Neural crest cell (in vitro differentiated cells): ENCODE measurements at regions not wholly inside any gene's neighbourhood (a gene's known extent, or its start where the extent isn't known, plus 50 kb on each side); places are given as distances from the start of the nearest gene placed in this dataset.

Source experiments
- DNase-seq: peaks from one replicate; pipeline ENCODE4 v3.0.0; 2021; ENCODE audit warnings: low read depth, mixed read lengths, low spot score
- H3K27ac Mint-ChIP-seq: one replicate; pipeline ENCODE4 v1.8.0; 2021; ENCODE audit warnings: mild to moderate bottlenecking, mixed read lengths; ENCODE audit not compliant: unreplicated experiment
- H3K27me3 Mint-ChIP-seq: 2 replicates; pipeline ENCODE4 v1.8.0; 2021; ENCODE audit warnings: low read depth, mild to moderate bottlenecking, mixed read lengths
- H3K36me3 Mint-ChIP-seq: 2 replicates; pipeline ENCODE4 v1.8.0; 2021; ENCODE audit warnings: low read depth, mild to moderate bottlenecking, mixed read lengths
- H3K4me1 Mint-ChIP-seq: 2 replicates; pipeline ENCODE4 v1.8.0; 2021; ENCODE audit warnings: mixed read lengths
- H3K4me3 Mint-ChIP-seq: one replicate; pipeline ENCODE4 v1.8.0; 2021; ENCODE audit warnings: mild to moderate bottlenecking, mixed read lengths
- H3K9me3 Mint-ChIP-seq: 2 replicates; pipeline ENCODE4 v1.8.0; 2021; ENCODE audit warnings: mixed read lengths
- TF ChIP-seq, protein P1 (sequence below): fragments of 200-600 bp; sonication (generic); conservative IDR thresholded peaks from 2 replicates; pipeline ENCODE4 v1.5.0; 2021; ENCODE audit warnings: antibody characterized with exemption, mild to moderate bottlenecking

DNA sequence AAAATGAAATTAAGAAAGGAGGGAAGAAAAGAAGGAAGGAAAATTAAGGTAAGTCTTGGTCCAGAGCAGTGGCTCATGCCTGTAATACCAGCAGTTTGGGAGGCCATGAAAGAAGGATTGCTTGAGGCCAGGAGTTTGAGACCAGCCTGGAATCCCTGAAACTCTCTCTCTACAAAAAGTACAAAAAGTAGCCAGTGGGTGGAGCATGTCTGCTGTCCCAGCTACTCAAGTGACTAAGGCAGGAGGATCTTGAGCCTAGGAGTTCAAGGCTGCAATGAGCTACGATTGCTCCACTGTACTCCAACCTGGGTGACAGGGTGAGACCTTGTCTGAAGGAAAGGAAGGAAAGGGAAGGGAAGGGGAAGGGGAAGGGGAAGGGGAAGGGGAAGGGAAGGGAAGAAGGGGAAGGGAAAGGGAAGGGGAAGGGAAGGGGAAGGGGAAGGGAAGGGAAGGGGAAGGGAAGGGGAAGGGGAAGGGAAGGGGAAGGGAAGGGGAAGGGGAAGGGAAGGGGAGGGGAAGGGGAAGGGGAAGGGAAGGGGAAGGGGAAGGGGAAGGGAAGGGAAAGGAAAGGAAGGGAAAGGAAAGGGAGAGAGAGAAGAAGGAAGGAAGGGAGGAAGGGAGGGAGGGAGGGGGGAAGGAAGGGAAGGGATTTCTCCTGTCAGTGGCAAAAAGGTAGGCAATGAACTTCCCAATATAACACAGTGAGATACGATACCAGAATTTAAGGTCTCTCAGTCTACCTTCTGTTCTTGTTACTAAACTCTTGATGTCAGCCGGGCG lies 412.8 kb downstream of the CMPK2 start:
- TF ChIP-seq, protein P1, sequence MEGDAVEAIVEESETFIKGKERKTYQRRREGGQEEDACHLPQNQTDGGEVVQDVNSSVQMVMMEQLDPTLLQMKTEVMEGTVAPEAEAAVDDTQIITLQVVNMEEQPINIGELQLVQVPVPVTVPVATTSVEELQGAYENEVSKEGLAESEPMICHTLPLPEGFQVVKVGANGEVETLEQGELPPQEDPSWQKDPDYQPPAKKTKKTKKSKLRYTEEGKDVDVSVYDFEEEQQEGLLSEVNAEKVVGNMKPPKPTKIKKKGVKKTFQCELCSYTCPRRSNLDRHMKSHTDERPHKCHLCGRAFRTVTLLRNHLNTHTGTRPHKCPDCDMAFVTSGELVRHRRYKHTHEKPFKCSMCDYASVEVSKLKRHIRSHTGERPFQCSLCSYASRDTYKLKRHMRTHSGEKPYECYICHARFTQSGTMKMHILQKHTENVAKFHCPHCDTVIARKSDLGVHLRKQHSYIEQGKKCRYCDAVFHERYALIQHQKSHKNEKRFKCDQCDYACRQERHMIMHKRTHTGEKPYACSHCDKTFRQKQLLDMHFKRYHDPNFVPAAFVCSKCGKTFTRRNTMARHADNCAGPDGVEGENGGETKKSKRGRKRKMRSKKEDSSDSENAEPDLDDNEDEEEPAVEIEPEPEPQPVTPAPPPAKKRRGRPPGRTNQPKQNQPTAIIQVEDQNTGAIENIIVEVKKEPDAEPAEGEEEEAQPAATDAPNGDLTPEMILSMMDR: peak; percentile 22
- H3K4me3 Mint-ChIP-seq: no peak overlapping the region
- peaks cover 28% of the 10 kb centered on the region for H3K4me1 Mint-ChIP-seq
- H3K27me3 Mint-ChIP-seq: no peaks in the 10 kb centered on the region
- DNase-seq: no peak
- H3K9me3 Mint-ChIP-seq: peaks cover 14% of the 10 kb centered on the region
- H3K36me3 Mint-ChIP-seq: peaks cover 28% of the 10 kb centered on the region
- H3K27ac Mint-ChIP-seq: no peak overlapping the region

- H3K4me3 Mint-ChIP-seq: no peak overlapping the region
- peaks cover 28% of the 10 kb centered on the region for H3K36me3 Mint-ChIP-seq
- no peak overlapping the region for H3K27ac Mint-ChIP-seq
- DNase-seq: no peak
- H3K4me1 Mint-ChIP-seq: peaks cover 13% of the 10 kb centered on the region
- H3K27me3 Mint-ChIP-seq: no peaks in the 10 kb centered on the region
- TF ChIP-seq, protein P1: no peak
- H3K9me3 Mint-ChIP-seq: peaks cover 14% of the 10 kb centered on the region
Measured at GRCh38 chr2:6454286-6454990, 411.3 kb downstream of the CMPK2 start.

DNA sequence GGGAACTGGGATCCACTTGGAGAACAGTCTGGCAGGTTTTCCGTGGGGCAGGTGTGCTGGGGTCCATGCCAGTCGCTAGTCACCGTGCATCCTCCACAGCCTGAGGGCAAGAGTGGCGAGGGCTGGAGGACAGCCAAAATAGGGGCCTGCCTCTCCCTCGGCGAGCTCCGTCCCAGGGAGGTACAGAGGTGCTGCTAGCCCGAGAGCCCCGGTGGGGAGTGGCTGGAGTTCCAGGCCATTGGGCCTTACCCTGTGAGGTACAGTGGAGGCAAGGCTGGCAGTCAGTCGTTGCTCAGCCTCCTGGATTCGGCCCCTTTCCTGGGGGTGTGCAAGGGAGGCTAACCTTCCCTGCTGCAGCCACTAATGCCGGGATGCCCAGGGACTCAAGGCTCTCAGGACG lies 406.6 kb downstream of the CMPK2 start:
- Mint-ChIP-seq H3K9me3 (peaks cover 18% of the 10 kb centered on the region), H3K27me3 (no peaks in the 10 kb centered on the region), H3K4me1 (peaks cover 5% of the 10 kb centered on the region), H3K27ac (no peak overlapping the region), H3K4me3 (no peak overlapping the region), H3K36me3 (peaks cover 31% of the 10 kb centered on the region)
- DNase-seq: no peak
- TF ChIP-seq, protein P1: no peak

DNA sequence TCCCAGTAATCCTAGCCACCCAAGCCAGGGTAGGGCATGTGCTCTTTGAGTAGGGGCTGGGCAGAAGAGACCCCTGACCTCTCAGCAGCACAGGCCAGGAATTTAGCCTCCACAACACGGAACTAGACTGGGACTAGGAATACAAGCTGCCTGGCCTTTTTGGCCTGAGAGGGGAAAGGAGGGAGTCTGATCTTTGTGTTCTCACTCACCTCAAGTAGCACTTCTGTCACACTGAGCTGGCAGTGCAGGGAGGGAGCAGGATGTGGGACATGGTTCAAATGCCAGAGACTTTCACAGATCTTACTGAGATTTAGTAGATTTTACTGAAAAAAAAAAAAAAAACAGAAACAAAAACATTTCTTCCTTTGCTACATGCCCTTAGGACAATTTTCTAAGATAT lies 395.2 kb downstream of the CMPK2 start:
- Mint-ChIP-seq H3K9me3 (peaks cover 9% of the 10 kb centered on the region), H3K27me3 (no peaks in the 10 kb centered on the region), H3K4me3 (no peak overlapping the region), H3K27ac (peak overlapping the region; percentile 89), H3K4me1 (peaks cover 17% of the 10 kb centered on the region), H3K36me3 (peaks cover 16% of the 10 kb centered on the region)
- TF ChIP-seq, protein P1: no peak
- no peak for DNase-seq

DNA sequence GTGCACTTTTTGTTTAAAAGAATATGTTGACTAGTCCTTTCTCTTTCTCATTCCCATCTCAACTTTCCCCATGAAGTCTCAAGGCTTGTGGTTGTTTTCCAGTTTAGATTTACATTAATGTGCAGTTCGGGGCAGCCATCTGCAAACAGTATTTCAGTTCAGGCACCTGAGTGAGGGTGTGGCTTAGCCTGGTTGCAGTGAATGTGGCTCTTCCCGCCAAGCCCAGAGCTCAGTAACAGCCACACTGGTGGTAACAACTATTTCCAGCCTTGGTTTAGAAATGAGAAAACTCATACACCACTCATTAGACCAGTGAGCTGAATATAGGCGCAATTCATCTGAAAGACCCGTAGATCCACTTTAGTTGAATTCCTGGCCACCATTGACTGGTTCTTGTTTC lies 394.3 kb downstream of the CMPK2 start:
- Mint-ChIP-seq H3K27ac (no peak overlapping the region), H3K27me3 (no peaks in the 10 kb centered on the region), H3K4me1 (peaks cover 17% of the 10 kb centered on the region), H3K36me3 (peaks cover 13% of the 10 kb centered on the region), H3K4me3 (no peak overlapping the region), H3K9me3 (peaks cover 9% of the 10 kb centered on the region)
- DNase-seq: no peak
- TF ChIP-seq, protein P1: no peak
